UCSD-AML1 (cell line): ENCODE measurements at regions not wholly inside any gene's neighbourhood (a gene's known extent, or its start where the extent isn't known, plus 50 kb on each side); places are given as distances from the start of the nearest gene placed in this dataset.

Experiments used
- DNase-seq: peaks from one replicate; lab custom pipeline; 2025; ENCODE audit not compliant: unreplicated experiment; lab: John Stamatoyannopoulos, UW

- no peak for DNase-seq
Observed at GRCh38 chr7:51477323-51477722, 160.7 kb upstream of the COBL start.

GRCh38 chr7:51476026-51476425, 159.4 kb upstream of the COBL start:
- DNase-seq: no peak

GRCh38 chr7:51472873-51473272, 156.3 kb upstream of the COBL start:
- no peak for DNase-seq

- no peak for DNase-seq
Observed at GRCh38 chr7:51471981-51472296, 155.3 kb upstream of the COBL start.

- no peak for DNase-seq
Observed at GRCh38 chr7:51471210-51471980, 154.8 kb upstream of the COBL start.

GRCh38 chr7:51467384-51468017, 150.9 kb upstream of the COBL start:
- no peak for DNase-seq

GRCh38 chr7:51459809-51460208, 143.2 kb upstream of the COBL start:
- no peak for DNase-seq

GRCh38 chr7:51458693-51459092, 142.1 kb upstream of the COBL start:
- no peak for DNase-seq

- no peak for DNase-seq
Observed at GRCh38 chr7:51457079-51457478, 140.5 kb upstream of the COBL start.

GRCh38 chr7:51456431-51457060, 139.9 kb upstream of the COBL start:
- DNase-seq: no peak

GRCh38 chr7:51455948-51456347, 139.3 kb upstream of the COBL start:
- DNase-seq: no peak

- no peak for DNase-seq
Observed at GRCh38 chr7:51455513-51455912, 138.9 kb upstream of the COBL start.

GRCh38 chr7:51455086-51455485, 138.5 kb upstream of the COBL start:
- DNase-seq: no peak

- no peak for DNase-seq
Observed at GRCh38 chr7:51452694-51453093, 136.1 kb upstream of the COBL start.

- DNase-seq: no peak
Observed at GRCh38 chr7:51451751-51452476, 135.3 kb upstream of the COBL start.

- no peak for DNase-seq
Observed at GRCh38 chr7:51450541-51450940, 133.9 kb upstream of the COBL start.

- DNase-seq: no peak
Observed at GRCh38 chr7:51446785-51447184, 130.2 kb upstream of the COBL start.

GRCh38 chr7:51446356-51446755, 129.7 kb upstream of the COBL start:
- DNase-seq: no peak

GRCh38 chr7:51444936-51445335, 128.3 kb upstream of the COBL start:
- no peak for DNase-seq

GRCh38 chr7:51430480-51431086, 114.0 kb upstream of the COBL start:
- peak; percentile 6 for DNase-seq

- no peak for DNase-seq
Observed at GRCh38 chr7:51428217-51428887, 111.7 kb upstream of the COBL start.
